Gastrocnemius medialis (tissue), 4 donors: ENCODE measurements at regions not wholly inside any gene's neighbourhood (a gene's known extent, or its start where the extent isn't known, plus 50 kb on each side); places are given as distances from the start of the nearest gene placed in this dataset.
"Not testable (repeated sequence)": the region's sequence is repeated elsewhere in the genome, so short reads cannot be mapped to it uniquely, and the experiment has no call there.

Experiments used
- ATAC-seq, 2 donors: fragments of 150-250 bp; one replicate each; pipeline ENCODE4 v1.9.1; 2016
- DNase-seq, 2 donors: peaks; one replicate each; pipeline ENCODE4 v3.0.0-alpha.2; 2019
- H3K27ac ChIP-seq, 4 donors: fragments of 200-600 bp; sonication (generic); 1 replicate in 1 of 4; 2 replicates in 3 of 4; pipeline ENCODE4 v1.5.1; 2016 to 2018; ENCODE audit warnings: mild to moderate bottlenecking in 2 of 4, moderate library complexity in 1 of 4
- H3K27me3 ChIP-seq, 3 donors: fragments of 200-600 bp; sonication (generic) in 2 of 3; 1 replicate in 1 of 3; 2 replicates in 2 of 3; pipeline versions ENCODE4 v1.5.1 to v1.6.0; 2016 to 2019; ENCODE audit warnings: mild to moderate bottlenecking in 1 of 3, moderate library complexity in 1 of 3
- H3K36me3 ChIP-seq, 2 donors: fragments of 200-600 bp; sonication (generic) in 1 of 2; one replicate each; pipeline ENCODE4 v1.5.1; 2017 to 2018
- H3K4me1 ChIP-seq, 2 donors: fragments of 200-600 bp; sonication (generic) in 1 of 2; one replicate each; pipeline ENCODE4 v1.5.1; 2016 to 2017; ENCODE audit warnings: mild to moderate bottlenecking in 2 of 2
- H3K4me3 ChIP-seq, 4 donors: fragments of 200-600 bp; sonication (generic) in 3 of 4; 1 replicate in 1 of 4; 2 replicates in 3 of 4; pipeline ENCODE4 v1.5.1; 2016 to 2019; ENCODE audit warnings: mild to moderate bottlenecking in 2 of 4
- H3K9me3 ChIP-seq, 3 donors: fragments of 200-600 bp; sonication (generic) in 2 of 3; 1 replicate in 1 of 3; 2 replicates in 2 of 3; pipeline ENCODE4 v1.5.1; 2016 to 2019
- CTCF ChIP-seq, 5 experiments: fragments of 450-650 bp in 3 of 5; fragments of 200-600 bp in 2 of 5; sonication (generic) in 2 of 5; IDR thresholded peaks in 4 of 5; conservative IDR thresholded peaks in 1 of 5; 1 replicate in 4 of 5; 2 replicates in 1 of 5; pipeline ENCODE4 v1.5.1; 2016 to 2019; ENCODE audit warnings: antibody characterized with exemption in 5 of 5, mild to moderate bottlenecking in 3 of 5, moderate library complexity in 3 of 5
- POLR2A ChIP-seq, 2 donors: fragments of 450-650 bp; IDR thresholded peaks; one replicate each; pipeline ENCODE4 v1.6.1; 2017; ENCODE audit warnings: antibody characterized with exemption in 2 of 2, mild to moderate bottlenecking in 2 of 2, moderate library complexity in 2 of 2
- in situ Hi-C, 4 donors: fragments of 200-750 bp; cut with MboI; loops; one replicate each; pipeline versions ENCODE4 v1.15.0 to v1.8.0; 2017; ENCODE audit warnings: low sequenced_read_pairs in 4 of 4
- intact Hi-C: fragments of 100-400 bp; cut with DNase I; formaldehyde crosslinking; loops from one replicate; pipeline ENCODE4 v1.15.1; 2023; ENCODE audit warnings: low total_unique reads

DNA sequence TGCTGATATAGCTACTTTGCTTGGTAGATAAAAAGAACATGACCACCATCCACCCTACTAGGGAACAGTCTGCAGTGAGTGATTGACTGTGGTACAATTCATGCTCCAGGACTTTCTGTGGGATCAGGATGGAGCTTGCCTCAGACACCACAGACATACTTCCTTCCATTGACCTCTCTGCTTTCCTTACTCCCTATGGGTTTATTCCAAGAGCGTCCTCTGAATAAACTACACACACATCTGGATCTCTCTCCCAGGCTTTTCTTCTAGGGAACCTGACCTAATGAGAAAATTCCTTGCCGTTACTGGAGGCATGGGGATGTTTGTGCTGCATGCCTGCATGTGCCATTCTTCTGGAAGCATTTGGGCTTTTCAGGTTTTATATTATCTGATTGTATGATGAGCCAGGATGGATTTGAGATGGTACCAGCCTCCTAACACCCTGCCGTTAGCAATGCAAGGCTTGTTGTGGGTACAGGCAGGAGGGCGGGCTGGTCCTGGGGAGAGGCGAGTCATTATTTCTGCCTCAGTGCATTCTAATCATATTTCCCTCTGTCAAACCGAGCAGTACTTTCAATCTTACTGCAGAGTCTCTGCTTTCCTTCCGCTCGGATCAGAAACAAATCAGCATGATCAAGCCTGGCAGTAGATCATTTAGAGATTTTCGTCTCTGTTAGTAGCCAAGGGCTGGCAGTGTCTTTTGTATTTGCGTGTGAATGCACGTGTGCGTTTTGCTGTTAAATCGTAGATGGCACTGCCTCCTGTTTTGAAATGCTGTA is 279.2 kb downstream of the PDCD6IP start:
- H3K9me3 ChIP-seq: no peaks in the 10 kb centered on the region
- DNase-seq (no peak), ATAC-seq (no peak)
- H3K4me1 ChIP-seq: no peaks in the 10 kb centered on the region
- intact Hi-C loops: no loop called here
- H3K4me3 ChIP-seq: no peak overlapping the region
- no peak overlapping the region for H3K27ac ChIP-seq
- no peaks in the 10 kb centered on the region for H3K36me3 ChIP-seq
- TF ChIP-seq POLR2A (IDR thresholded peaks at IDR 0.05) (no peak), CTCF (IDR thresholded peaks at IDR 0.05 in 4 of 5, conservative IDR thresholded peaks at IDR 0.05 in 1 of 5) (no peak)
- H3K27me3 ChIP-seq: no peaks in the 10 kb centered on the region
- in situ Hi-C loops: no loop called here

GRCh38 chr3:34078418-34078817 is 280.0 kb downstream of the PDCD6IP start:
- Histone ChIP-seq H3K9me3 (no peaks in the 10 kb centered on the region), H3K4me3 (no peak overlapping the region), H3K4me1 (no peaks in the 10 kb centered on the region), H3K27me3 (no peaks in the 10 kb centered on the region), H3K36me3 (no peaks in the 10 kb centered on the region), H3K27ac (no peak overlapping the region)
- in situ Hi-C loops: no loop called here
- no peak for TF ChIP-seq CTCF (IDR thresholded peaks at IDR 0.05 in 4 of 5, conservative IDR thresholded peaks at IDR 0.05 in 1 of 5)
- TF ChIP-seq POLR2A (IDR thresholded peaks at IDR 0.05): no peak
- intact Hi-C loops: no loop called here
- ATAC-seq (no peak), DNase-seq (no peak)

- H3K4me3 ChIP-seq, H3K4me1 ChIP-seq, H3K27me3 ChIP-seq, H3K27ac ChIP-seq, in situ Hi-C loops, ATAC-seq, H3K9me3 ChIP-seq, intact Hi-C loops, H3K36me3 ChIP-seq, DNase-seq: not testable (repeated sequence)
Measured at GRCh38 chr3:34079849-34080248, 281.4 kb downstream of the PDCD6IP start.

DNA sequence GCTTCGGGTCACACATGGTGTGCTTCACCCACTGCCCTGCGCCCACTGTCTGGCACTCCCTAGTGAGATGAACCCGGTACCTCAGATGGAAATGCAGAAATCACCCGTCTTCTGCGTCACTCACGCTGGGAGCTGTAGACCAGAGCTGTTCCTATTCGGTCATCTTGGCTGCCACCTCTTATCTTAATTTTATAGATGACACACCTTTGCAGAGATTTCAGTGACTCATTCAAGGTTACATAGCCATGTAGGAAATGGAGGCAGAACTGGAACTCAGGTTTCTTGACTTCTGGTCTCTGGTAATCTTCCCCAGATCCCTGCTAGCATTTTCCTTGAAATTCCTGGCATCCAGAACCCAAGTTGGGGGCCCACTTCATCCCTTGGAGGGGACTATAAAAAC is 291.9 kb downstream of the PDCD6IP start:
- H3K27ac ChIP-seq, H3K9me3 ChIP-seq, intact Hi-C loops, H3K4me3 ChIP-seq, H3K36me3 ChIP-seq, in situ Hi-C loops, H3K4me1 ChIP-seq, DNase-seq, ATAC-seq, H3K27me3 ChIP-seq: not testable (repeated sequence)

DNA sequence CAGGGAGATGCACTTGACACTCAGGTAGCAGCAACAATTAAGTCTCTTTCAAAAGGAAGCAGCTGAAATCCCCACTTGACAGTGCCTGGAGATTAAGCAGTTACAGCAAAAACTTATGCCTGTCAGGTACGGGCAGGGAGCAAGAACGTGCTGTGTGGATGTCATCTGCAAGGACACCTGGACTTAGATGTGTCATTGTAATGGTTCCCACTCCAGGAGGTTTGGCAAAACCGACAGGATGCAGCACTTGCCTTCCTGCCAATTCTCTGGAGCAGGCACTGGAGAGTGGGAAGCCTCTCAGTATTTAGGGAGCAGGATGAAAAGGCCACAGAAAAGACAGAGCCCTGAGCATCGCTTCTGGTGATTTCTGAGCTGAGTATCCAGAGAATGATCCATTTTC is 292.4 kb downstream of the PDCD6IP start:
- in situ Hi-C loops: no loop called here
- H3K27me3 ChIP-seq: no peaks in the 10 kb centered on the region
- H3K4me1 ChIP-seq: no peaks in the 10 kb centered on the region
- H3K27ac ChIP-seq: no peak overlapping the region
- H3K4me3 ChIP-seq: no peak overlapping the region
- no peak for ATAC-seq
- no peak for TF ChIP-seq POLR2A (IDR thresholded peaks at IDR 0.05)
- TF ChIP-seq CTCF (IDR thresholded peaks at IDR 0.05 in 4 of 5, conservative IDR thresholded peaks at IDR 0.05 in 1 of 5): no peak
- DNase-seq: no peak
- intact Hi-C loops: no loop called here
- no peaks in the 10 kb centered on the region for H3K9me3 ChIP-seq
- no peaks in the 10 kb centered on the region for H3K36me3 ChIP-seq

DNA sequence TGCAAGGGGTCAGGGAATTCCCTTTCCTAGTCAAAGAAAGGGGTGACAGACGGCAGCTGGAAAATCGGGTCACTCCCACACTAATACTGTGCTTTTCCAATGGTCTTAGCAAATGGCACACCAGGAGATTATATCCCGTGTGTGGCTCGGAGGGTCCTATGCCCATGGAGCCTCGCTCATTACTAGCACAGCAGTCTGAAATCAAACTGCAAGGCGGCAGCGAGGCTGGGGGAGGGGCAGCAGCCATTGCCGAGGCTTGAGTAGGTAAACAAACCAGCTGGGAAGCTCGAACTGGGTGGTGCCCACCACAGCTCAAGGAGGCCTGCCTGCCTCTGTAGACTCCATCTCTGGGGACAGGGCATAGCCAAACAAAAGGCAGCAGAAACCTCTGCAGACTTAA is 295.9 kb downstream of the PDCD6IP start:
- in situ Hi-C loops, H3K36me3 ChIP-seq, H3K27ac ChIP-seq, H3K4me1 ChIP-seq, H3K4me3 ChIP-seq, ATAC-seq, DNase-seq, H3K27me3 ChIP-seq, H3K9me3 ChIP-seq, intact Hi-C loops: not testable (repeated sequence)
